Vagina (tissue), 2 donors: ENCODE measurements at regions not wholly inside any gene's neighbourhood (a gene's known extent, or its start where the extent isn't known, plus 50 kb on each side); places are given as distances from the start of the nearest gene placed in this dataset.

ENCODE experiments used
- POLR2A ChIP-seq, 2 donors: fragments of 450-650 bp; IDR thresholded peaks; one replicate each; pipeline ENCODE4 v1.6.1; 2017; ENCODE audit warnings: antibody characterized with exemption in 2 of 2, mild to moderate bottlenecking in 2 of 2, moderate library complexity in 2 of 2
- TF ChIP-seq, protein P1 (sequence below), 3 experiments: fragments of 450-650 bp in 2 of 3; fragments of 200-600 bp in 1 of 3; sonication (generic) in 1 of 3; IDR thresholded peaks; one replicate each; pipeline ENCODE4 v1.5.1; 2017 to 2019; ENCODE audit warnings: antibody characterized with exemption in 3 of 3, mild to moderate bottlenecking in 2 of 3, moderate library complexity in 2 of 3

DNA sequence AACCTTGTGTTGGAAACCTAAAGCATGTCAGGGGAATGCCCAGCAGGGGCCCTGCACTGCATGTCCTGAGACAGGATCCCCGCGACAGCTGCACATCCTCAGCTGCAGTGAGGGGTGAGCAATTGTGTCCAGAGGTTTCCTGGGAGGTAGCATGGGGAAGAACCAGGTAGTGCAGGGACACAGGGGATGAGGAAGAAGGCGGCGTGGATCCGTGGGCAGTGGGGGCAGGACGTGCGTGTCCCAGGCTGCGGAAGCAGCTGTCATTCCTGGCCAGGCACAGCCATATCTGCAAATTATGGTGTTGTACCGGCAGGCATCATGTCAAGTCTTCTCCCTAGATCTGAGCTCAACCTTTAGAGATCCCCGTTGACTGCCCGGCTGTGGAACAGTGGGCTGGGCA, 238.2 kb upstream of the MYT1L start:
- no peak for TF ChIP-seq POLR2A (IDR thresholded peaks at IDR 0.05)
- TF ChIP-seq, protein P1, sequence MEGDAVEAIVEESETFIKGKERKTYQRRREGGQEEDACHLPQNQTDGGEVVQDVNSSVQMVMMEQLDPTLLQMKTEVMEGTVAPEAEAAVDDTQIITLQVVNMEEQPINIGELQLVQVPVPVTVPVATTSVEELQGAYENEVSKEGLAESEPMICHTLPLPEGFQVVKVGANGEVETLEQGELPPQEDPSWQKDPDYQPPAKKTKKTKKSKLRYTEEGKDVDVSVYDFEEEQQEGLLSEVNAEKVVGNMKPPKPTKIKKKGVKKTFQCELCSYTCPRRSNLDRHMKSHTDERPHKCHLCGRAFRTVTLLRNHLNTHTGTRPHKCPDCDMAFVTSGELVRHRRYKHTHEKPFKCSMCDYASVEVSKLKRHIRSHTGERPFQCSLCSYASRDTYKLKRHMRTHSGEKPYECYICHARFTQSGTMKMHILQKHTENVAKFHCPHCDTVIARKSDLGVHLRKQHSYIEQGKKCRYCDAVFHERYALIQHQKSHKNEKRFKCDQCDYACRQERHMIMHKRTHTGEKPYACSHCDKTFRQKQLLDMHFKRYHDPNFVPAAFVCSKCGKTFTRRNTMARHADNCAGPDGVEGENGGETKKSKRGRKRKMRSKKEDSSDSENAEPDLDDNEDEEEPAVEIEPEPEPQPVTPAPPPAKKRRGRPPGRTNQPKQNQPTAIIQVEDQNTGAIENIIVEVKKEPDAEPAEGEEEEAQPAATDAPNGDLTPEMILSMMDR (IDR thresholded peaks at IDR 0.05): no peak
